OCI-LY7 (cell line): ENCODE measurements at regions not wholly inside any gene's neighbourhood (a gene's known extent, or its start where the extent isn't known, plus 50 kb on each side); places are given as distances from the start of the nearest gene placed in this dataset.

Experiments
- BruUV-seq: library from RNA; stranded (reverse); fragments of 400-500 nt; replicated peaks from 2 replicates; lab custom pipeline; 2021; lab: Mats Ljungman, UMichigan
- CTCF ChIA-PET: fragments of 300-600 bp; sonication (Branson Sonifier 250); formaldehyde crosslinking; loops from one replicate; lab custom pipeline; 2022; ENCODE audit warnings: antibody characterized with exemption; ENCODE audit not compliant: unreplicated experiment; lab: Charles Lee
- POLR2A ChIA-PET: fragments of 300-600 bp; sonication (Branson Sonifier 250); formaldehyde crosslinking; loops from one replicate; lab custom pipeline; 2022; ENCODE audit warnings: antibody characterized with exemption; lab: Charles Lee
- DNase-seq: peaks from one replicate; pipeline ENCODE4 v3.0.0-alpha.2; 2015; ENCODE audit warnings: low spot score
- H2AFZ ChIP-seq: fragments of 200-600 bp; sonication (generic), shearing (Covaris generic); 2 replicates; pipeline ENCODE4 v1.6.1; 2014; ENCODE audit warnings: mild to moderate bottlenecking, antibody characterized with exemption, low read length, moderate library complexity
- H3K27ac ChIP-seq: fragments of 200-600 bp; sonication (generic); 2 replicates; pipeline ENCODE4 v1.5.1; 2014; ENCODE audit warnings: mixed run types, low read depth, mild to moderate bottlenecking, moderate library complexity, low read length, inconsistent platforms; ENCODE audit not compliant: poor library complexity, severe bottlenecking
- H3K36me3 ChIP-seq: fragments of 200-600 bp; sonication (generic); 2 replicates; pipeline ENCODE4 v1.6.1; 2014; ENCODE audit warnings: mild to moderate bottlenecking, antibody characterized with exemption, low read length, moderate library complexity, mixed read lengths; ENCODE audit not compliant: insufficient read depth
- H3K4me1 ChIP-seq: fragments of 200-600 bp; sonication (generic); 2 replicates; pipeline ENCODE4 v1.5.1; 2014; ENCODE audit warnings: mild to moderate bottlenecking, low read length; ENCODE audit not compliant: insufficient read depth, poor library complexity, severe bottlenecking
- H3K4me2 ChIP-seq: fragments of 200-600 bp; sonication (generic); 2 replicates; pipeline ENCODE4 v1.6.1; 2014; ENCODE audit warnings: mild to moderate bottlenecking, low read length
- H3K4me3 ChIP-seq: fragments of 200-600 bp; sonication (generic); 2 replicates; pipeline ENCODE4 v1.5.1; 2014; ENCODE audit warnings: mild to moderate bottlenecking, low read depth, low read length; ENCODE audit not compliant: poor library complexity, severe bottlenecking
- H3K79me2 ChIP-seq: fragments of 200-600 bp; sonication (generic); 2 replicates; pipeline ENCODE4 v1.6.1; 2016; ENCODE audit warnings: low read depth, mild to moderate bottlenecking, low read length, moderate library complexity, mixed read lengths; ENCODE audit not compliant: insufficient read depth
- H3K9me2 ChIP-seq: fragments of 200-600 bp; sonication (generic); 2 replicates; pipeline ENCODE4 v1.6.1; 2016; ENCODE audit warnings: mild to moderate bottlenecking, low read length, mixed read lengths; ENCODE audit not compliant: insufficient read depth
- H3K9me3 ChIP-seq: fragments of 200-600 bp; sonication (generic); 2 replicates; pipeline ENCODE4 v1.6.1; 2014; ENCODE audit warnings: mild to moderate bottlenecking, mixed run types, low read length, mixed read lengths
- H4K20me1 ChIP-seq: fragments of 200-600 bp; sonication (generic); 2 replicates; pipeline ENCODE4 v1.6.1; 2014; ENCODE audit warnings: mild to moderate bottlenecking, antibody characterized with exemption, low read length, moderate library complexity, mixed read lengths; ENCODE audit not compliant: insufficient read depth
- CTCF ChIP-seq: fragments of 200-600 bp; sonication (generic); conservative IDR thresholded peaks from 2 replicates; pipeline ENCODE4 v1.5.1; 2014; ENCODE audit warnings: mild to moderate bottlenecking, antibody characterized with exemption, low read length, moderate library complexity, mixed read lengths
- EZH2phosphoT487 ChIP-seq: fragments of 200-600 bp; sonication (generic); IDR thresholded peaks from 2 replicates; pipeline ENCODE4 v1.6.1; 2018; ENCODE audit warnings: low read depth, borderline replicate concordance, mild to moderate bottlenecking, mixed run types, antibody characterized with exemption, low read length, moderate library complexity, mixed read lengths
- intact Hi-C: fragments of 100-400 bp; cut with micrococcal nuclease; formaldehyde crosslinking; loops from one replicate; pipeline ENCODE4 v1.10.0; 2022; ENCODE audit not compliant: unreplicated experiment

- Histone ChIP-seq H4K20me1 (no peaks in the 10 kb centered on the region), H3K4me1 (no peaks in the 10 kb centered on the region), H3K9me3 (no peaks in the 10 kb centered on the region), H3K9me2 (no peaks in the 10 kb centered on the region), H3K27ac (no peak overlapping the region), H3K4me3 (no peak overlapping the region), H3K79me2 (no peaks in the 10 kb centered on the region), H2AFZ (no peak overlapping the region), H3K36me3 (no peaks in the 10 kb centered on the region), H3K4me2 (no peak overlapping the region)
- ChIA-PET POLR2A (interaction anchor here (1.1 to 1.6 kb wide), 2 partner anchors 13 to 67 kb away, joined by 3 to 5 read pairs; no protein-coding TSS in a partner anchor), CTCF (no interaction called here)
- no peak for TF ChIP-seq CTCF
- TF ChIP-seq EZH2phosphoT487: no peak
- no peak for DNase-seq
- intact Hi-C loops: no loop called here
- BruUV-seq: no TSS peak
Observed at GRCh38 chr11:19395050-19395449, 154.3 kb upstream of the E2F8 start.

DNA sequence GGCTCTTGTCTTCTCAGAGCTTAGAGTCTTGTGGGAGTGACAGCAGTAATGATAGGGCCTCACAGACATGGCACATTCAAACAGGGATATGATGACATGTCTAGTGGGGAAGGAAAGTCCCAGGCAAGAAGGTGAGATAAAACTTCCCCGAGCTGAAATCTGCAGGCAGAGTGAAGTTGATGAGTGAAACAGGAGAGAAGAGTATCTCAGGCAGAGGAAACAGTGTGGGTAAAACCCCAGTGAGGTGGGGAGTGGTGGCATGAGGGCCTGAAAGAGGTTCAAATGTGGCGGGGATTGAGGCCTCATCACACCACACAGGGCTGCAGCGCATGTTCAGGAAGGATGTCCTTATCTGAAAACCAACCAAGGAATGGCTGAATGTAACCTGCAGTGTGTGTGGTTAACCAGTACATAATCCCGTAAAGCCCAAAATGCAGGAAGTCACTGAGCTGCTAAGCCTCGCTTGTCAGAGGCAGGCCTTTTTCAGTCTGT, 153.8 kb upstream of the E2F8 start:
- H3K4me3 ChIP-seq: no peak overlapping the region
- no TSS peak for BruUV-seq
- no peaks in the 10 kb centered on the region for H3K79me2 ChIP-seq
- no peak overlapping the region for H3K27ac ChIP-seq
- no peak overlapping the region for H3K4me2 ChIP-seq
- no peaks in the 10 kb centered on the region for H4K20me1 ChIP-seq
- intact Hi-C loops: no loop called here
- POLR2A ChIA-PET: interaction anchor here (1.1 to 1.6 kb wide), 2 partner anchors 13 to 68 kb away, joined by 3 to 5 read pairs; no protein-coding TSS in a partner anchor
- H2AFZ ChIP-seq: no peak overlapping the region
- no peaks in the 10 kb centered on the region for H3K4me1 ChIP-seq
- TF ChIP-seq EZH2phosphoT487: no peak
- H3K9me2 ChIP-seq: no peaks in the 10 kb centered on the region
- DNase-seq: no peak
- no peaks in the 10 kb centered on the region for H3K36me3 ChIP-seq
- H3K9me3 ChIP-seq: no peaks in the 10 kb centered on the region
- CTCF ChIA-PET: no interaction called here

- no peak overlapping the region for H3K4me3 ChIP-seq
- no peaks in the 10 kb centered on the region for H3K79me2 ChIP-seq
- H4K20me1 ChIP-seq: no peaks in the 10 kb centered on the region
- ChIA-PET CTCF (no interaction called here), POLR2A (interaction anchor here (0.9 to 1.6 kb wide), 3 partner anchors 14 to 69 kb away, joined by 3 to 5 read pairs (median 3); no protein-coding TSS in a partner anchor)
- no peak overlapping the region for H2AFZ ChIP-seq
- H3K4me2 ChIP-seq: no peak overlapping the region
- H3K4me1 ChIP-seq: no peaks in the 10 kb centered on the region
- DNase-seq: no peak
- no peak overlapping the region for H3K27ac ChIP-seq
- TF ChIP-seq EZH2phosphoT487 (no peak), CTCF (no peak)
- H3K9me2 ChIP-seq: no peaks in the 10 kb centered on the region
- H3K9me3 ChIP-seq: no peaks in the 10 kb centered on the region
- no TSS peak for BruUV-seq
- intact Hi-C loops: no loop called here
- no peaks in the 10 kb centered on the region for H3K36me3 ChIP-seq
Observed at GRCh38 chr11:19393941-19394340, 153.2 kb upstream of the E2F8 start.
